ENCODE measurements at regions not wholly inside any gene's neighbourhood (a gene's known extent, or its start where the extent isn't known, plus 50 kb on each side); places are given as distances from the start of the nearest gene placed in this dataset.

GRCh38 chr1:80403471-80403893 lies 1397.0 kb upstream of the ADGRL4 start:
- Histone ChIP-seq H3K9me3 (replicated peaks in 1 of 3) (no peaks in the 10 kb centered on the region), H3K4me3 (no peak overlapping the region), H3K27me3 (no peaks in the 10 kb centered on the region), H3K4me1 (replicated peaks in 1 of 2) (no peaks in the 10 kb centered on the region), H3K27ac (no peak overlapping the region), H3K36me3 (replicated peaks in 1 of 2) (no peaks in the 10 kb centered on the region)
- intact Hi-C loops (cut with DNase I) = no loop called here
- DNase-seq = no peak
- TF ChIP-seq CTCF (IDR thresholded peaks at IDR 0.05) (no peak), POLR2A (IDR thresholded peaks at IDR 0.05) (no peak)
- WGBS, 4 donors = 87 to 94% (median 89%) methylated on average over 4 of the region's 4 CpGs

- no peaks in the 10 kb centered on the region for H3K4me1 ChIP-seq (replicated peaks in 1 of 2)
- no peak overlapping the region for H3K4me3 ChIP-seq
- H3K36me3 ChIP-seq (replicated peaks in 1 of 2) = no peaks in the 10 kb centered on the region
- no peaks in the 10 kb centered on the region for H3K9me3 ChIP-seq (replicated peaks in 1 of 3)
- DNase-seq = no peak
- intact Hi-C loops (cut with DNase I) = no loop called here
- H3K27ac ChIP-seq = no peak overlapping the region
- 83 to 88% (median 84%) methylated on average over 3 of the region's 3 CpGs for WGBS, 4 donors
- no peaks in the 10 kb centered on the region for H3K27me3 ChIP-seq
- TF ChIP-seq POLR2A (IDR thresholded peaks at IDR 0.05) = no peak
- TF ChIP-seq CTCF (IDR thresholded peaks at IDR 0.05) = no peak
These were observed 1396.1 kb upstream of the ADGRL4 start for GRCh38 chr1:80402625-80403024.

- no peaks in the 10 kb centered on the region for H3K27me3 ChIP-seq
- no peaks in the 10 kb centered on the region for H3K4me1 ChIP-seq (replicated peaks in 1 of 2)
- H3K36me3 ChIP-seq (replicated peaks in 1 of 2) = no peaks in the 10 kb centered on the region
- DNase-seq = no peak
- no peak overlapping the region for H3K4me3 ChIP-seq
- 51 to 69% (median 63%) methylated on average over 1 of the region's 1 CpG for WGBS, 4 donors
- intact Hi-C loops (cut with DNase I) = no loop called here
- TF ChIP-seq POLR2A (IDR thresholded peaks at IDR 0.05) (no peak), CTCF (IDR thresholded peaks at IDR 0.05) (no peak)
- no peak overlapping the region for H3K27ac ChIP-seq
- no peaks in the 10 kb centered on the region for H3K9me3 ChIP-seq (replicated peaks in 1 of 3)
These were observed 1395.2 kb upstream of the ADGRL4 start for GRCh38 chr1:80401757-80402156.

- Histone ChIP-seq H3K4me1 (replicated peaks in 1 of 2) (no peaks in the 10 kb centered on the region), H3K27ac (no peak overlapping the region), H3K4me3 (no peak overlapping the region), H3K36me3 (replicated peaks in 1 of 2) (no peaks in the 10 kb centered on the region), H3K27me3 (no peaks in the 10 kb centered on the region), H3K9me3 (replicated peaks in 1 of 3) (peaks cover 0 to 7% (median 0%) of the 10 kb centered on the region in 3 donors)
- intact Hi-C loops (cut with DNase I) = no loop called here
- DNase-seq = no peak
- TF ChIP-seq POLR2A (IDR thresholded peaks at IDR 0.05) = no peak
- WGBS, 4 donors = 75 to 87% (median 77%) methylated on average over 3 of the region's 3 CpGs
These were observed 1386.0 kb upstream of the ADGRL4 start for GRCh38 chr1:80392529-80392928.

GRCh38 chr1:80385650-80386049 lies 1379.1 kb upstream of the ADGRL4 start:
- intact Hi-C loops (cut with DNase I) = no loop called here
- H3K4me1 ChIP-seq (replicated peaks in 1 of 2) = no peaks in the 10 kb centered on the region
- H3K36me3 ChIP-seq (replicated peaks in 1 of 2) = no peaks in the 10 kb centered on the region
- no peaks in the 10 kb centered on the region for H3K27me3 ChIP-seq
- H3K9me3 ChIP-seq (replicated peaks in 1 of 3) = peaks cover 0 to 7% (median 3%) of the 10 kb centered on the region in 3 donors
- H3K4me3 ChIP-seq = no peak overlapping the region
- H3K27ac ChIP-seq = no peak overlapping the region
- TF ChIP-seq CTCF (IDR thresholded peaks at IDR 0.05) (no peak), POLR2A (IDR thresholded peaks at IDR 0.05) (no peak)
- DNase-seq = no peak

Measured in adrenal gland (tissue), 9 donors.